ENCODE measurements at regions not wholly inside any gene's neighbourhood (a gene's known extent, or its start where the extent isn't known, plus 50 kb on each side); places are given as distances from the start of the nearest gene placed in this dataset.

DNA sequence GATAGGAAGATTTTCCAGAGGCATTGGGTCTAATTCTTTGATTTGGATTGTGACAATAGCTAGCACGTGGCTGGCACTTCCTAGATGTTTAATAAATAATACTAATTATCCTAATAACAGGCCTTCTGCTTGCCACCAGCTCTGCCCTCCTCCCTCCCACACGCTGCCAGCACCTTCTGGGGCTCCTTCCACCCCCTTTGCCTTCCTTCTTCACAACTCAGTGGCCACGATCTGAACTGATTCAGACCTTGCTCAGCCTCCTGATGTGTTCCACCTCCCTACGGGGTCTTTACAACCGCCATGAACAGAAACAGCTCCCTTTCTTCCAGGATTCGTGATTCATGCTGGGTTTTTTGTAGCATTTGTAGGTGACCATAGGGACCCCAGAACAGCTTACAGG lies 310.3 kb upstream of the HS6ST1 start:
- Histone ChIP-seq H3K4me2 (no peak overlapping the region), H3K9me3 (no peaks in the 10 kb centered on the region), H3K79me2 (ENCODE audit: insufficient read depth) (no peaks in the 10 kb centered on the region), H3K4me1 (ENCODE audit: control insufficient read depth in 1 of 2, insufficient read depth in 2 of 2, low read depth in 1 of 2, low read length in 1 of 2) (peaks cover 0 to 10% of the 10 kb centered on the region in 2 experiments; a peak in 3 of 4 replicates), H3K9ac (no peak overlapping the region), H3F3A (replicated peaks; ENCODE audit: insufficient read depth) (no peaks in the 10 kb centered on the region), H4K20me1 (ENCODE audit: insufficient read depth) (no peaks in the 10 kb centered on the region), H3K27me3 (ENCODE audit: insufficient read depth) (no peaks in the 10 kb centered on the region), H3K4me3 (ENCODE audit: low read depth in 2 of 2, low read length in 1 of 2) (no peak overlapping the region), H3K9me2 (no peaks in the 10 kb centered on the region), H3K27ac (ENCODE audit: low read depth in 2 of 2, low read length in 1 of 2) (no peak overlapping the region), H3K36me3 (replicated peaks in 1 of 2; ENCODE audit: control insufficient read depth in 1 of 2, insufficient read depth in 2 of 2, low read length in 1 of 2) (no peaks in the 10 kb centered on the region), H2AFZ (ENCODE audit: low read depth) (no peak overlapping the region)
- TF ChIP-seq FOSL2 (IDR thresholded peaks at IDR 0.05; ENCODE audit: borderline replicate concordance, low read depth): no peak
- TF ChIP-seq JUND (IDR thresholded peaks at IDR 0.05): no peak
- no peak for TF ChIP-seq EZH2phosphoT487 (IDR thresholded peaks at IDR 0.05; ENCODE audit: borderline replicate concordance, low read depth)
- ChIA-PET CTCF (no interaction called here), POLR2A (no interaction called here)
- 34% methylated on average over 6 of the region's 6 CpGs for WGBS (ENCODE audit: low lambda C conversion rate)
- DNase-seq: no peak

DNA sequence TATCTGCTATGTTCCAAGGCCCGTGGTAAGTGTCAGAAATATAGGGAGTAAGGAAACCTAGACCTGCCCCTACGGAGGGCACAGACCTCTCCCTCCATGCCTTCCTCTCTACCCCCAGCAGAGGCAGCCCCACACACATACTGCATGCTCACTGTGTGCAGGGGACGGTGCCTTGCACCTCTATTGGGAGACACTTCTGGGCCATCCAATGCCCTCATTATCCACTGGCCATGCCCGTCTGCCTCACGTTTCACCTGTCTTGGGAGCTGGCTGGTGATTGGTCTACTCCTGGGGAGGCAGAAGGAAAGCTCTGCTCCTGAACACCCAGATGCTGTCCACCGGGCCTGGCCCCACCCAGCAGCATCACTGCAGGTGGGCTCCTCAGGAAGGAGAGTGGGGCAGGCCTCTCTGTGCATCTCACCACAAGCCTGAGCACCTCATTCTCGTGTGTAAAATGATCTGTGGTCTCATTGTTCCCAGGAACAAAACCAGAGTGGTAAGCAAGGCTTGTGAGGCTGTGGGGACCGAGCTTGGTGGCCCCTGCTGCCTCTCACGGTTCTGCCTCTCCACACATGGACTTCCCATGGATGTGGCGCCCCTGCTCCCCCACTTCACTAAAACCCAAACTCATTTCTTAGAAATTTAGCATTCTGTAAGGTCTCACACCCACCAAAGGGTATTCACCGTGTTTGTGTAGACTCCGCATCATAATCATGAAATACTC lies 312.5 kb upstream of the HS6ST1 start:
- Histone ChIP-seq H4K20me1 (ENCODE audit: insufficient read depth) (no peaks in the 10 kb centered on the region), H3K79me2 (ENCODE audit: insufficient read depth) (no peaks in the 10 kb centered on the region), H3K9ac (no peak overlapping the region), H3K4me2 (no peak overlapping the region), H3K27ac (ENCODE audit: low read depth in 2 of 2, low read length in 1 of 2) (no peak overlapping the region), H3K36me3 (replicated peaks in 1 of 2; ENCODE audit: control insufficient read depth in 1 of 2, insufficient read depth in 2 of 2, low read length in 1 of 2) (no peaks in the 10 kb centered on the region), H3K4me1 (ENCODE audit: control insufficient read depth in 1 of 2, insufficient read depth in 2 of 2, low read depth in 1 of 2, low read length in 1 of 2) (peaks cover 0 to 10% of the 10 kb centered on the region in 2 experiments; a peak in 3 of 4 replicates), H3K9me2 (no peaks in the 10 kb centered on the region), H2AFZ (ENCODE audit: low read depth) (no peak overlapping the region), H3K9me3 (no peaks in the 10 kb centered on the region), H3F3A (replicated peaks; ENCODE audit: insufficient read depth) (no peaks in the 10 kb centered on the region), H3K27me3 (ENCODE audit: insufficient read depth) (no peaks in the 10 kb centered on the region), H3K4me3 (ENCODE audit: low read depth in 2 of 2, low read length in 1 of 2) (no peak overlapping the region)
- DNase-seq: no peak
- ChIA-PET POLR2A (no interaction called here), CTCF (no interaction called here)
- TF ChIP-seq, protein P1, sequence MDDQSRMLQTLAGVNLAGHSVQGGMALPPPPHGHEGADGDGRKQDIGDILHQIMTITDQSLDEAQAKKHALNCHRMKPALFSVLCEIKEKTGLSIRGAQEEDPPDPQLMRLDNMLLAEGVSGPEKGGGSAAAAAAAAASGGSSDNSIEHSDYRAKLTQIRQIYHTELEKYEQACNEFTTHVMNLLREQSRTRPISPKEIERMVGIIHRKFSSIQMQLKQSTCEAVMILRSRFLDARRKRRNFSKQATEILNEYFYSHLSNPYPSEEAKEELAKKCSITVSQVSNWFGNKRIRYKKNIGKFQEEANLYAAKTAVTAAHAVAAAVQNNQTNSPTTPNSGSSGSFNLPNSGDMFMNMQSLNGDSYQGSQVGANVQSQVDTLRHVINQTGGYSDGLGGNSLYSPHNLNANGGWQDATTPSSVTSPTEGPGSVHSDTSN (IDR thresholded peaks at IDR 0.05): no peak
- no peak for TF ChIP-seq EZH2phosphoT487 (IDR thresholded peaks at IDR 0.05; ENCODE audit: borderline replicate concordance, low read depth)
- TF ChIP-seq, protein P2, sequence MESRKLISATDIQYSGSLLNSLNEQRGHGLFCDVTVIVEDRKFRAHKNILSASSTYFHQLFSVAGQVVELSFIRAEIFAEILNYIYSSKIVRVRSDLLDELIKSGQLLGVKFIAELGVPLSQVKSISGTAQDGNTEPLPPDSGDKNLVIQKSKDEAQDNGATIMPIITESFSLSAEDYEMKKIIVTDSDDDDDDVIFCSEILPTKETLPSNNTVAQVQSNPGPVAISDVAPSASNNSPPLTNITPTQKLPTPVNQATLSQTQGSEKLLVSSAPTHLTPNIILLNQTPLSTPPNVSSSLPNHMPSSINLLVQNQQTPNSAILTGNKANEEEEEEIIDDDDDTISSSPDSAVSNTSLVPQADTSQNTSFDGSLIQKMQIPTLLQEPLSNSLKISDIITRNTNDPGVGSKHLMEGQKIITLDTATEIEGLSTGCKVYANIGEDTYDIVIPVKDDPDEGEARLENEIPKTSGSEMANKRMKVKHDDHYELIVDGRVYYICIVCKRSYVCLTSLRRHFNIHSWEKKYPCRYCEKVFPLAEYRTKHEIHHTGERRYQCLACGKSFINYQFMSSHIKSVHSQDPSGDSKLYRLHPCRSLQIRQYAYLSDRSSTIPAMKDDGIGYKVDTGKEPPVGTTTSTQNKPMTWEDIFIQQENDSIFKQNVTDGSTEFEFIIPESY (IDR thresholded peaks at IDR 0.05; ENCODE audit: borderline replicate concordance, low read depth): no peak
- TF ChIP-seq, protein P3, sequence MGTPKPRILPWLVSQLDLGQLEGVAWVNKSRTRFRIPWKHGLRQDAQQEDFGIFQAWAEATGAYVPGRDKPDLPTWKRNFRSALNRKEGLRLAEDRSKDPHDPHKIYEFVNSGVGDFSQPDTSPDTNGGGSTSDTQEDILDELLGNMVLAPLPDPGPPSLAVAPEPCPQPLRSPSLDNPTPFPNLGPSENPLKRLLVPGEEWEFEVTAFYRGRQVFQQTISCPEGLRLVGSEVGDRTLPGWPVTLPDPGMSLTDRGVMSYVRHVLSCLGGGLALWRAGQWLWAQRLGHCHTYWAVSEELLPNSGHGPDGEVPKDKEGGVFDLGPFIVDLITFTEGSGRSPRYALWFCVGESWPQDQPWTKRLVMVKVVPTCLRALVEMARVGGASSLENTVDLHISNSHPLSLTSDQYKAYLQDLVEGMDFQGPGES (IDR thresholded peaks at IDR 0.05; ENCODE audit: low read depth, low read length): no peak
- no peak for TF ChIP-seq CHD2 (IDR thresholded peaks at IDR 0.05; ENCODE audit: low read length, partially characterized antibody)
- TF ChIP-seq, protein P4, sequence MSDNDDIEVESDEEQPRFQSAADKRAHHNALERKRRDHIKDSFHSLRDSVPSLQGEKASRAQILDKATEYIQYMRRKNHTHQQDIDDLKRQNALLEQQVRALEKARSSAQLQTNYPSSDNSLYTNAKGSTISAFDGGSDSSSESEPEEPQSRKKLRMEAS (IDR thresholded peaks at IDR 0.05; ENCODE audit: low read depth): no peak
- TF ChIP-seq FOXJ3 (CRISPR knock-in tag; IDR thresholded peaks at IDR 0.05): no peak
- TF ChIP-seq NFIC (IDR thresholded peaks at IDR 0.05; ENCODE audit: borderline replicate concordance): no peak
- no peak for TF ChIP-seq EP300 (IDR thresholded peaks at IDR 0.05; ENCODE audit: borderline replicate concordance in 1 of 2, low read depth in 1 of 2, low read length in 1 of 2)
- no peak for TF ChIP-seq MXI1 (IDR thresholded peaks at IDR 0.05; ENCODE audit: low read depth, low read length)
- WGBS (ENCODE audit: low lambda C conversion rate): 31% methylated on average over 10 of the region's 12 CpGs

Measured in SK-N-SH (cell line).